GM18861 (cell line): ENCODE measurements at regions not wholly inside any gene's neighbourhood (a gene's known extent, or its start where the extent isn't known, plus 50 kb on each side); places are given as distances from the start of the nearest gene placed in this dataset.

Experiments
- ATAC-seq: cut with Tn5 transposase; IDR thresholded peaks from one replicate; pipeline ENCODE4 v1.9.1; 2021; ENCODE audit not compliant: unreplicated experiment

DNA sequence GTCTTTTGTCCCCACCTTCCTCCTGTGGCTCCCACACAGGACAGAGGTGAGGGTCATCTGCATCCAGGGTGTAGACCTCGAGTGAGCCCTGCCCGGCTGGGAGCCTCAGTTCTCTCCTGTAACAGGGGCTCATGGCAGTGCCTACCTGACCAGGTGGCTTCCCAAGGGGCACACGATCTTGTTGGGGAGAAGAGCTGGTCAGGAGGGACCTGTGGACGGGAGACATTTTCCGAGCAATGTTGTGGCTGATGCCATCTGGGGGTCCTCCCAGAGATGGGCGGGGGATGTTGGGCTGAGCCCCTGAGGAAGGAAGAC is 51.9 kb downstream of the CEBPB start:
- ATAC-seq = no peak

DNA sequence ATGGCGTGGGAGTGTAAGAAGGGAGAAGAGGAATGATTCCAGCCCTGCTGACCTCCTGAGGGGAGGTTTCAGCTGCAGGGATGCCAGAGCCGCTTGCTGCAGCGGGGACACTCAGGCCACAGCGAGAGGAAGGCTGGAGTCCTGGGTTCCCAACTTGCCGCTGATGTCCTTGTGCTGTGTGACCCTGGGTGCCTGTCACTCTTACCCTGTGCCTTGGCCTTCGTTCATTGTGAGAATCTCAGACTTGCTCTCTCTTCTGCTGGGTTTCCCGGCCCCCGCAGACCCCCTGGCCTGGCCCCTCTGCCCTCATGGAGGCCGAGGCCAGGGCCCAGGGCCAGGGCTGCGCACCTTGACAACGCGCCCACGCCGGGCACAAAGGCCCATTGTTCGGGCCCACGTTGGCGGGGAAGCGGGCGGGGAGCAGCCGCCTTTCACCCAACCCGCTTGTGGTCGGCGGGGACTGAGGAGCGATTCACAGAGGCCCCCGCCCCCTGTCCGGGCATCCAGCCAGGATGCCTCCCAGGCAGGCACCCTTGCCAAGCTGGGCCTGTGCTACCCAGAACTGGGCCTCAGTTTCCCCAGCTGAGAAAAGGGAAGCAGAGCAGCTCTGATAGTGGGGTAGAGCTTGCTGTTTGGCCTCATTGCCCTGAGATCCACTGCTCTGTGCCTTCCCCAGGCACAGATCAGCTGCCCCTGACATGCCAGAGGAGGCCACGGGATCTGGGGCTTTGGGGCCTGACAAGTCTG is 52.4 kb downstream of the CEBPB start:
- ATAC-seq = no peak

DNA sequence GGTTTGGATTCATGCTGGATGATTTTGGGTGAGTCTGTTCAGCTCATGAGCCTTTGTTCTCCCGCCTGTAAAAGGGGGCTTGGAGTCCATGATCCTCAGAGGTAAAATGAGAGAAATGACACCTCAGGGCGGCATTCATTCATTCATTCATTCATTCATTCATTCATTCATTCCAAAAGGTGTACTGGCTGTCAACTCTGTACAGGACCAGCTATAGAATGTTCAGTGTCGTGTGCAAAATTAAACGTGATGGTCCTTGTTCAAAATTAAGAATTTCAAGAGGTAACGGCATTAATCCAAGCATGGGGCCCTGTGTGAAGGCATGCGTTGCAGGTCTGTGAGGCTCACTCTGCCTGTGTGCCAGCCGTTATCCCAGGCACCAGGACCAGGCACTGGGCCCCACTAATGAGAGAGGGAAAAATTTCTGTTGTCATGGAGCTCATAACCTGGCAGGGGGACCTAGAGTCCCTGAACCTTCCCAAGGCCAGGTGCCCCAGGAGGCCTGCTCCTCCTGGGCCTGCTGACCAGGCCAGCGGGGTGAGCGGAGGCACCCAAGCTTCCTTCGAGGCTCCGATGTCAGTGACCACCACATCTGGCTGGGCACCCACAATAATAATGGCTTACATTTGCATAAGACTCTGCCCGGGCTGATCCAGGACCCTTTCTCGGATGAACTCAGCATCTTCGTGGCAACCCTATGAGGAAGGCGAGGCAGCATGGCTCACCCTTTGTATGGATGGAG is 53.2 kb downstream of the CEBPB start:
- no peak for ATAC-seq

DNA sequence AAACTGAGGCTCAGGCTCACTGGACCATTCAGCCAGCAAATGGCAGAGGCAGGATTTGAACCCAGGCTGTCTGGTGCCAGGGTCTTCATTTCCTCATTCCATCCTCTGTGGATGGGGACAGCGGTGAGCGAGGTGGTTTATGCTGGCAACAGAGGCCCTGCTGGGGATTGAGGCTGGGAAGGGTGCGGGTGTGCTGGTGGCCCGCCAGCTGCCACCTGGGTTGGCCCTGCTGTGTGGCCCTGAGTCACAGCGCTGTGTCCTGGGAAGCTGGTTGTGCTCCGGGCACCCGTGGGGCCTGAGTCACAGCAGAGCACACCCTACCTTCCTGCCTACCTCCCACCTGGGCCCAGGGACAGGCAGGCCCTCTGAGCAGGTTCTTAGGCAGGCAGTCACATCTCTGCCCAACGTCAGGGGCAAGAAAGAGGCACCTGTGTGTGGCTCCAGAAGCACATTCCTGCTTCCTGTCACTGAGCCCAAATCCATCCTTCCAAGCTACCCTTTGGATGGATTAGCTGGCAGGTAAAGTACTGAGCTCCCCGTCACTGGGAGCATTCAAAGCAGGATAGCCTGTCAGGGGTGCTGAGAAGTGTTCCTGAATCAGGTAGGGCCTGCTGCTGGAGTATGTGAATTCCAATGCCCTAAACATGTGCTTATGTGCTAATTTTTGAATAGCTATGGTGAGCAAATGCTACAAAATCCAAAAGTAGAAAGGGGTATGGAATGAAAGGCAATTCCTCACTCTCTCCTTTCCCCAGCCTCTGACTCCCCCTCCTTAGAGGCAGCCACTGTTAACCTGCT is 53.9 kb downstream of the CEBPB start:
- ATAC-seq = no peak

DNA sequence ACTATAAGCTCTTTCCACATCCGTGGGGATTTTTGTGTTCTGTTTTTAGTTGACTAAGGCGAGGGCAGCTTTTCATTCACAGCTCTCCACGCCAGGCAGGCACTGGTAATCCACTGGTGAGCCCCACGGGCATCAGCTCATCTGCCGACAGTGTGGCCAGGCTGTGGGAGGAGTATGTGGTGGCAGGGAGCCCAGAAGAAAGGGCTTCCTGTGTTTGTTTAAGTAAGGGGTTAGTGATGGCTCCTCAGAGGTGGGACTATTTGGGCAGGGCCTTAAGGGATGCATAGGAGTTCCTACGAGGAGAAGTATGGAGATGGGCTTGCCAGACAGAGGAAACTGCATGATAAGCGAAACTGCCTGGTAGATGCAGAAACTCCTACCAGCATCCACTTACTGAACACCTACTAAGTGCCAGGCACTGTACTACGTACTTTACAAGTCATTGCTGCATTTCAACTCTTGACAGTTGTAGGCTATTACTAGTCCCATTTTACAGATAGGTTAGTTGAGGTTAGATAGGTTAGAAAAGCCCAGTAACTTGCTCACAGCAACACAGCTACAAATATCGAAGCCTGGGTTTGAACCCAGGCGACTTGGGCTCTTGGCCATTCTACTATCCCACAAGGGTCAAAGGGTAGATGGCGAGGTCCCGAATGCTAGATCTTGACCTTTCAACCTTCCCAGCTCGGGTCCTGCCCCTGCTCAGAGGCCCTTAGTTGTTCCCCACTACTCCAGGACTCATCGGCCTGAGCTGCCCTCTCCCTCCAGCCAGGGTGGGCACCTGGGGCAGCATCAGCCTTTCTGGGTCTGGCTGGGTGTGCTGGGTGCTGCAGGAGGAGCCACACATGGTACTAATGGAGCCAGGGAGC is 55.1 kb downstream of the CEBPB start:
- ATAC-seq = no peak

DNA sequence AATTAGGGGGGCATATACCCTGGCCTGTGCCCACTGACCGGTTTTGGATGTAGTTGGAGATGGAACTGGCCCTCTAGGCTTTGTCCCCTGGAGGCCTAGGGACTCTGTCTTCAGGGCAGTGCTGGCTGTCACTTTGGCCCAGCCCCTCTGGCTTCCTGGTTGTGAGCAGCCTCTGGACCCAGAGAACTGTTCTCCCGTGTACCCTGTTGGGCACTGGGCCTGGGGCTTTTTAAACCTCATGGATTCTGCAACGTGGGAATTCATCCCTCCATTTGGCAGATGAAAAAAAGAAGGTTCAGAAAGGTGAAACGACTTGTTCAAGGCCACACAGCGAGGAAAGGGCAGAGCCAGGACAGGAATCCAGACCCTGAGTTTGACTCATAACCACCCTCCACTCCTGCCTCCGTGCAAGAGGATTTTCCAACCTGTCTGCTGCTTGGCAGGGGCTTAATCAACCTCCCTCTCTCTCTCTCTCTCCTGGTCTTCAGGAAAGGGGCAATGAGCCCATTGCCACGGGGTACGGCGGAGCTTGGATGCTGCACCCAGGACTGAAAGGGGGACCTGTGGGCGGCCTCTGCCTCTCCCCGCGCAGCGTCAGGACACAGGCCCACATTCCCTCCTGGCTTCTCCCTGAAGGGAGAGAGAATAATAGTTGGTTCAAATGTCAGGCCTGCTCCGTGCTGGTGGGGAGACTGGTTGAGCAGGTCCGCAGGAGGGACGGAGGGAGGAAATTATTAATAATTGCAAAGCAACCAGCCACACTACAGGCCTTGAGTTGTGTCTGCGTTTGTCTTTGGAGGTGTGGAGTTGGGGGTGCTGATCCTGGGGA is 56.0 kb downstream of the CEBPB start:
- ATAC-seq = no peak

DNA sequence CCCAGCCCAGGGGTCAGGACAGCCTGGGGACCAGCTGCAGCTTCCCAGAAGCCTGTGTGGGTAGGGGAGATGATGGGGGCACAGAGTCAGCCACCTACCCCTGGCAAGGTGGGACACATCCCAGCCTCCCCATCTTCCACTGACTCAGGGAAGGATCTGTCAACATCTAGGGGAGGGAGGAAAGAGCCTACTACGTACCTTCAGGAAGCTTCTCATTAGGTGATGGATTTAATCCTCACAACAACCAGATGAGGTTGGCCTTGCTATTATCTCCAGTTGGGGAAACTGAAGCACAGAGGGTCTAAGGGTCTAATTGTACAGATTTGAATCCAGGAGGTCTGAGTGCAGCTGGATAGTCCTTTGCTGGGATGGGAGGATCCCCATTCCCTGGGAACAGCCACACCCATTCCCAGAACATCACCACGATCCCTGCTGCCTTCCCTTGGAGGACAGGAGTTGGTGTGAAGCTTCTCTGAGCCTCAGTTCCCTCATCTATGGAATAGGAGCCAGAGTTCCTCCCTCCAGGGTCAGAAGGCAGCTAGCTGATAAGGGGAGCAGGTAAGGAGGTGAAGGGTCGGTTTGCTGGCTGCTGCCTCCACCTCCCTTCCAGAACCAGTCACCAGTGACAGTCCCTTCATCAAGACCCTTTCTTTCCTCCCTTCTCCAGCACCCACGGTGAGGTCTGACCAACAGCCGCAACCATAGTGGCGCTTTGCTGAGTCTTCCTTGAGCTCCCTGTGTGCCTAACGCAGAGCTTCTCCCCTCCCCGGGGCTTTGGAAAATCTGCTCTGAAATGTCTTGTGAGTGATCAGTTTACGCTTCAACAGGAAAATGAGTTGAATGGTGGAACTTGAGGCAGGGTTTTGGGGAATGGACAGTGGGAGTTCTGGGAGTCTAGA is 56.8 kb downstream of the CEBPB start:
- no peak for ATAC-seq

DNA sequence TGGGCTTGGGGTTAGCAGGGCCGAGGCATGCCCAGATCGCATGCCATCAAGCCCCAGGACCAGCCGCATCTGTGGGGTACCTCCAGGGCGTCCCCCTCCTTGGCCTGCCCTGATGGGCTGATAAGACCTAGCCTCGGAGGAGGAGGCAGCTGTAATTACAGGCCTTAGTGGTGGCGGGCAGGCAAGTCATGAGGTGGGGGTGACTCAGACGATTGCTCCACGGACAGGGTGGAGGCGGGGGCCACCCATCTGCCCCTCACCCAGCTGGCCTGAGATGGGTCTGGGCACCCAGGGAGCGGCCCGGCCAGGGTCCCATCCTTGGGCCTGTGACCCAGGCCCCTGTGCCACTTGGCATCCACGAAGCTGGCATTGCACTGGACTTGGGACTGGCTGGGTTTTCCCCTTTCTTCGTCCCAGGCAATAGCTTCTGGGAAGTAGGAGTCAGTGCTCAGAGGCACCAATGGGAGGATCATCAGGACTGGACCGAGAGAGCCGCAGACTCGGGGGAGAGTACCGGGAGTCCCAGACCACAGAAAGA is 57.5 kb downstream of the CEBPB start:
- no peak for ATAC-seq

DNA sequence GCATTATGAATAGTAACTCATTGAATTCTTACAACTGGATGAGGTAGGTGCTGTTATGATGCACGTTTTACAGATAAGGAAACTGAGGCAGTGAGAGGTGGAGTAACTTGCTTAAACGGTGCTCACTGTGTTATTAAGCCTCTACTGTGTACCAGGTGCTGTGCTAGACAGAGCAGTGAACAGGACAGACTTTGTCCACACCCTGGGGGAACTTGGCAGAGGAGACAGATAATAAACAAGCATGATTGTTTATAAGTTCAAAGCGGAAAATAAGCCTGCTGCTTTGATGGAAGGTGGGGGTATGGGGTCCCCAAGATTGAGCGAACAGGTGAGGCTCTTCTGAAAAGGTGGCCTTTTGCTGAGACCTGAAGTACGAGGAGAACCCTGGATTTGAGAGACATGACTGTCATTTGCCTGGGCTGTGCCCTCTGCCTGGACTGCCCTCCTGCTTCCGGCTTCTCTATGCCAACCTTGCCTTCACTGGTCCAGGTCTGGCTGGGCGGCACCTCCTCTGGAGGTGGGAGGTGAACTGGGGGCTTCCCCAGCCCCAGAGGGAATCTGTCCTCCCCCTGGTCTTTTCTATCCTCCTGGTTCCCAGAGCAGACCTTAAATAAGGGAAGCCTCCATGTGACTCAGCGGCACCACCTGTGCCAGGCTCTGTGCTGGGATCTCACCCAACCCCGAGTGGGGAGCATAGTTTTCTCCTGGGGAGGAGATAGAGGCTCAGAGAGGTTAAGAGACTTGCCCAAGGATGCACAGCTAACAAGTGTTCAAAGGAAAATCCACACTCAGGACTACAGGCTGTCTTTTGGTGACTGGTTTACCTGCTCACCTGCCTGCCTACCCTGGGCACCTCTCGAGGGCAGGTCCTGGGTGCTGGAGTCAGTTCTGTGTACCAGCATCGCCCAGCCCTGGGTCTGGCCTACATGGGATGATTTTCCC is 59.1 kb downstream of the CEBPB start:
- ATAC-seq = no peak

DNA sequence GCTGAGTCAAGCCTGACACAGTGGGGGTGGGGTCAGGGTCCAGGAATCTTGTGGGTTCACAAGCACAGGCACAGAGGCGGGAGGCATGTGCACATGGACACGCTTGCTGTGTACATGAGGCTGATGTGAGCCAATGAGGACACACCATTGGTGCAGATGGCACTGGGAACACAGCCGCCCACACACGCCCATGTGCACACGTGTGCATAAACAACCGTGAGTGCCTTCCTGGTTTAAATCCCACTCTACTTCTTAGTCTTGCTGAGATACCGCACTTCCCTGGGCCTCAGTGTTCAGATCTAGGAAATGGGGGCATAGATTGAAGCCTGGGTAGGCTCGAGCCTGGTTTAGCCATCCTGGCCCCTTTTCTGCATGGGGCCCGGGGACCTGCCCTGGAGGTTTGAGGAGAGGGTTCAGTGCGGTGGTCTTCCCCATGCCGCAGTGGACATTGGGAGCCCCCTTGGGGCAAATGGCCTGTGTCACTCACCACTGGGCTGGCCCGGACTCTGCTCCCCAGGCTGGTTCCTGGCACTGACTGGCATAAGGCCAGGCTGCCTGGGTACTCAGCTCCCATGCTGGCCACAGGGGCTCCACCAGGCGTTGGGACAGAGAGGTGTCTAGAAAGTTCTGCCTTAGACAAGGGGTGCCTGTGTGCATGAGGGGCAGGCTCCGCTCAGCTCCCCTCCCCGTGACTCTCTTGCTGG is 60.2 kb downstream of the CEBPB start:
- ATAC-seq = no peak

DNA sequence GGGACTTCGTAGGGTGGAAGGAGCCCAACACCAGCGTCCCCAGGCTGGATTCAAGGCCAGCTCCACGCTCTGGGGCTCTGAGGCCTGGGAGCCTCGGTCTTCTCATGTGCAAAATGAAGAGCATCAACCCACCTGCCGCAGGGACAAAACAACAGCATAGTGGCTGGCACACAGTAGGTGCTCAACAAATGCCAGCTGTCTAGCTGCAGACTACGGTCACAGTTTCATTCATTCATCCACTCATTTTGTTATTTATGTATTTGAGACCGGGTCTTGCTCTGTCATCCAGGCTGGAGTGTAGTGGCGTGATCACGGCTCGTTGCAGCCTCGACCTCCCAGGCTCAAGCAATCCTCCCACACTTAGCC is 60.7 kb downstream of the CEBPB start:
- no peak for ATAC-seq

DNA sequence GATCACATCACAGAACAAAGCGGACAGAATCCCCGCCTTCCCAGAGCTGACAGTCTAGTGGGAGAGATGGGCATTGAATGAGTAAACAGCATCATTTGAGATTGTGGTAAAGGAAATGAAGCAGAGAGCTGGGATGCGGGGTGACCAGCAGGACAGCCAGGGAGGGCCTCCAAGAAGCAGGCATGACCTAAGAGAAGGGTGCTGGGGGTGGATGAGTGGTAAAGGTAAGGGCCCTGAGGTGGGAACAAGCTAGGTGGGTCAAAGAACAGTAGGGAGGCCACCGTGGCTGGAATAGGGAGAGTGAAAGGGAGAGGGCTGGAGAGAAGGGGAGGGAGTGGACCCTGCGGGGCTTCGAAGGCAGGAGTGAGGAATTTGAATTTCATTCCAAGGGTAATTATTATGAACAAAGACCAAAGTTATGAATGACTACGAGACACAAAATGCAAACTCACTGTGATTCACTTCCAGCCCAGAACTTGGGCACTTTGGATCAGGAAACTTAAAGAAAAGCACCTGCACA is 61.4 kb downstream of the CEBPB start:
- no peak for ATAC-seq

DNA sequence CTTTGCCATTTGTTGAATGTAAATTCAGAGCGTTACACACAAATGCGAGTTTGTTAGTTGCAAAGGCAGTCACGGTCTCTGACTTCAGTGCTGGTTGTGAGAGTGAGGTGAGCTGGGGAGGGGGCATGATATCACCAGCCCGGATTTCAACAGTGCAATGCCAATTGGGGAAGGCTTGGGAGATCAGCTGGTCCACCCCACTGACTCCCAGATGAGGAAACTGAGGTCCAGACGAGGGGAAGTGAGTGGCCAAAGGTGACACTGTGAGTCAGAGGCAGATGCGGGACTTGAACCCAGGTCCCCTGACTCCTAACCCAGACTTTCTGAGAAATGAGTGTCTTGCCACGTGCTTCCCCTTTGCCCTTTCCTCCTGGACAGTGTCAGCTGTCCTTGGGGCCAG is 62.1 kb downstream of the CEBPB start:
- no peak for ATAC-seq

DNA sequence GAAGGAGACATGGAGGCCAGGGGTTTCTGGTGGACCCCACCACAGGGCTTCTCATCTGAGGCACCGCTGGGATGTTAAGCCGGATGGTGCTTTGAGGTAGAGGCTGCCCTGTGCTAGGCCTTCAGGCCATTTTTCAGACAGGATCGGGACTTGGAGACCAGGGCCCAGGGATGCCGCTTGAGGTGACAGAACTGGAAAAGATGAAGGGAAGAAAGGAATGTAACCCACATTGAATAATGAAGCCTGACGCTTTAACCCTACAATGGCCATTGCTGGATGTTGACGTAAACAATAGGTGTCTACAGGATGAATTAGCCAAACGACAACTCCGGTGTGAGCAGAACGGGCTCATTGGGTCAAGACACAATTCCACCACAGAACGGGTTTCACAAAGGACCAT is 62.5 kb downstream of the CEBPB start:
- ATAC-seq = no peak

DNA sequence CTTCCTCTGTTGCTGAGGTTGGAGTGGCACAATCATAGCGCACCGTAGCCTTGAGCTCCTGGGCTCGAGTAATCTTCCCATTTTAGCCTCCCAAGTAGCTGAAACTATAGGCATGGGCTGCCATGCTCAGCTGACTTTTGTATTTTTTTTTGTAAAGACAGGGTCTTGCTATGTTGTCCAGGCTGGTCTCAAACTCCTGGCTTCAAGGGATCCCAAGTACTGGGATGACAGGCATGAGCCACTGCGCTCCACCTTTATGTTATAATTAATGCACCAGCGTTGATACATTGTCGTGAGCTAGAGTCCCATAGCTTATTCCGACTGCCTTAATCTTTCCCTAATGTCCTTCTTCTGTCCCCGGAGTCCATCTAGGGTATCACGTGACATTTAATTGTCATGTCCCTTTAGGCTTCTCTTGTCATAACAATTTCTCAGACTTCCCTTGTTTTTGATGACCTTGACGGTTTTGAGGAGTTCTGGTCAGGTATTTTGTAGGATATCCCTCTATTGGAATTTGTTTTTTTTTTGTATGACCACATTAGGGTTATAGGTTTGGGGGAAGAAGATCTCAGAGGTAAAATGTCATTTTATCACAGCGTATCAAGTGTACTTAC is 63.9 kb downstream of the CEBPB start:
- no peak for ATAC-seq

DNA sequence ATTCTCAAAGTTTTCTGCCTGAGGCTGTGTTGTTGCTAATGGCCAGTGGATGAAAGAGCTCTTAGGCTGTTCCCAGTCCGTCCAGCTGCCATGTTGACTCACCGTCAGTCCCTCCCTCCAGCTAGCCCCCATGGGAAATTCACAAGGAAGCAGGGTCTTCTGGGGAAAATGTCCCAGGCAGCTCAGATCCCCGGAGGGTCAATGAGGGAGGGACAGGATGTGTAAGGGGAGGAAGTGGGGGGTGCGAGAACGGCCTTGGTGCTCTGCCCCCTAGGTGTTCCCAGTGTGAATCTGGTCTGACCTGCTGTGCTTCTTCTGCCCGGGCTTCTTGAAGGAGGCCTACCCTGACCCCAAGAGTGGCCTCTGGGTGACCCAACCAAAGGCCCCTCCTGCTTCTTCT is 65.9 kb downstream of the CEBPB start:
- ATAC-seq = no peak

DNA sequence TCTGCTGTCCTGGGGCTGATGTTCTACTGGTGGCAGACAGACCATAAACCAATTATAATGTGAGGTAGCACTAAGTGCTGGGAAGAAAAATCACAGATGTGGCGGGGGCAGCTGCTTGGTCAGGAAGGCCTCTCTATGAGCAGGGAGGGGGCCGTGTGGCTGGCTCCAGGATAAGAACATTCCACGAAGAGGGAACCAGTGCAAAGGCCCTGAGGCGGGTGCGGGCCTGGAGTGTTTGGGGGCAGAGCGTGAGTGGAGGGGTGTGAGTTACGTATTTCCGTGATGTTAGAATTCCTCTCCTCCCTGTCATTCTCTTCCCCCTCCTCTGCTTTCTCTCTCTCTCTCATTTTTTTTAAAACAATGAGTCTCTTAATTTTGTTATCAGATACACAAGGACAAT is 67.2 kb downstream of the CEBPB start:
- no peak for ATAC-seq
